CD4-positive, alpha-beta T cell (primary cell): ENCODE measurements at regions not wholly inside any gene's neighbourhood (a gene's known extent, or its start where the extent isn't known, plus 50 kb on each side); places are given as distances from the start of the nearest gene placed in this dataset.

Source experiments
- ATAC-seq: fragments of 200-7000 bp; cut with Tn5 transposase; one replicate; pipeline ENCODE4 v1.10.0; 2022; ENCODE audit warnings: mild to moderate bottlenecking; ENCODE audit not compliant: poor library complexity
- CTCF ChIA-PET: fragments of 350-600 bp; sonication (Branson Sonifier 250); formaldehyde crosslinking; loops from one replicate; lab custom pipeline; 2021; ENCODE audit warnings: antibody characterized with exemption, inconsistent platforms; lab: Charles Lee
- POLR2A ChIA-PET: fragments of 350-600 bp; sonication (Branson Sonifier 250); formaldehyde crosslinking; loops from one replicate; lab custom pipeline; 2021; ENCODE audit warnings: antibody characterized with exemption, inconsistent platforms; lab: Charles Lee
- DNase-seq, 14 experiments: peaks; one replicate each; pipeline ENCODE4 v3.0.0-alpha.2; 2013 to 2020; ENCODE audit warnings: mixed read lengths in 2 of 14
- H3K27ac ChIP-seq, 2 donors: one replicate each; pipeline versions ENCODE4 v1.5.1 to v1.7.0; 2013; ENCODE audit warnings: low read length in 2 of 2, low read depth in 1 of 2, mild to moderate bottlenecking in 1 of 2
- H3K27me3 ChIP-seq, 2 experiments: 1 replicate in 1 of 2; 2 replicates in 1 of 2; pipeline versions ENCODE4 v1.6.1 to v1.7.0; 2013; ENCODE audit warnings: low read length in 2 of 2, control low read depth in 1 of 2, mild to moderate bottlenecking in 1 of 2, moderate library complexity in 1 of 2; ENCODE audit not compliant: insufficient read depth in 2 of 2, control insufficient read depth in 1 of 2
- H3K36me3 ChIP-seq: one replicate; pipeline ENCODE4 v1.6.1; 2013; ENCODE audit warnings: low read length, control low read depth; ENCODE audit not compliant: insufficient read depth
- H3K4me1 ChIP-seq: one replicate; pipeline ENCODE4 v1.6.1; 2013; ENCODE audit warnings: low read length, control low read depth; ENCODE audit not compliant: insufficient read depth
- H3K4me3 ChIP-seq: one replicate; pipeline ENCODE4 v1.5.1; 2013; ENCODE audit warnings: mild to moderate bottlenecking, low read length, moderate library complexity
- H3K9me3 ChIP-seq, 2 experiments: 1 replicate in 1 of 2; 2 replicates in 1 of 2; pipeline versions ENCODE4 v1.6.1 to v1.7.0; 2013; ENCODE audit warnings: low read length in 2 of 2, mild to moderate bottlenecking in 2 of 2, control low read depth in 1 of 2, moderate library complexity in 1 of 2; ENCODE audit not compliant: control insufficient read depth in 1 of 2, insufficient read depth in 1 of 2
- H3K27ac Mint-ChIP-seq: one replicate; pipeline ENCODE4 v1.8.0; 2020; ENCODE audit warnings: mixed read lengths
- H3K27me3 Mint-ChIP-seq: one replicate; pipeline ENCODE4 v1.8.0; 2021; ENCODE audit warnings: mixed read lengths
- H3K36me3 Mint-ChIP-seq: one replicate; pipeline ENCODE4 v1.8.0; 2021; ENCODE audit warnings: low read depth, mixed read lengths
- H3K4me1 Mint-ChIP-seq: one replicate; pipeline ENCODE4 v1.8.0; 2021; ENCODE audit warnings: low read depth, mixed read lengths
- H3K4me3 Mint-ChIP-seq: one replicate; pipeline ENCODE4 v1.8.0; 2020; ENCODE audit warnings: mild to moderate bottlenecking, mixed read lengths
- H3K9me3 Mint-ChIP-seq: one replicate; pipeline ENCODE4 v1.8.0; 2020; ENCODE audit warnings: mixed read lengths
- intact Hi-C, 2 experiments: fragments of 100-400 bp; cut with DNase I in 1 of 2; cut with micrococcal nuclease in 1 of 2; formaldehyde crosslinking; loops; one replicate each; pipeline versions ENCODE4 v1.15.1 to v1.9.0; 2023 to 2025; cut with DNase I, micrococcal nuclease
- TF ChIP-seq, protein P1 (sequence below): fragments of 200-600 bp; IDR thresholded peaks from one replicate; pipeline ENCODE4 v1.8.0; 2022; ENCODE audit warnings: antibody characterized with exemption, mild to moderate bottlenecking

GRCh38 chr4:26204911-26205370, 115.9 kb upstream of the RBPJ start:
- peaks cover 23% of the 10 kb centered on the region for H3K4me1 Mint-ChIP-seq
- no peak overlapping the region for H3K27ac Mint-ChIP-seq
- H3K9me3 ChIP-seq, result no peaks in the 10 kb centered on the region
- H3K4me3 ChIP-seq, result no peak overlapping the region
- no peak overlapping the region for H3K4me3 Mint-ChIP-seq
- ChIA-PET POLR2A (interaction anchor here (1.0 kb wide), 1 partner anchor 114 kb away, joined by 3 read pairs; no protein-coding TSS in a partner anchor), CTCF (no interaction called here)
- H3K27me3 ChIP-seq, result no peaks in the 10 kb centered on the region
- H3K36me3 Mint-ChIP-seq, result no peaks in the 10 kb centered on the region
- TF ChIP-seq, protein P1, sequence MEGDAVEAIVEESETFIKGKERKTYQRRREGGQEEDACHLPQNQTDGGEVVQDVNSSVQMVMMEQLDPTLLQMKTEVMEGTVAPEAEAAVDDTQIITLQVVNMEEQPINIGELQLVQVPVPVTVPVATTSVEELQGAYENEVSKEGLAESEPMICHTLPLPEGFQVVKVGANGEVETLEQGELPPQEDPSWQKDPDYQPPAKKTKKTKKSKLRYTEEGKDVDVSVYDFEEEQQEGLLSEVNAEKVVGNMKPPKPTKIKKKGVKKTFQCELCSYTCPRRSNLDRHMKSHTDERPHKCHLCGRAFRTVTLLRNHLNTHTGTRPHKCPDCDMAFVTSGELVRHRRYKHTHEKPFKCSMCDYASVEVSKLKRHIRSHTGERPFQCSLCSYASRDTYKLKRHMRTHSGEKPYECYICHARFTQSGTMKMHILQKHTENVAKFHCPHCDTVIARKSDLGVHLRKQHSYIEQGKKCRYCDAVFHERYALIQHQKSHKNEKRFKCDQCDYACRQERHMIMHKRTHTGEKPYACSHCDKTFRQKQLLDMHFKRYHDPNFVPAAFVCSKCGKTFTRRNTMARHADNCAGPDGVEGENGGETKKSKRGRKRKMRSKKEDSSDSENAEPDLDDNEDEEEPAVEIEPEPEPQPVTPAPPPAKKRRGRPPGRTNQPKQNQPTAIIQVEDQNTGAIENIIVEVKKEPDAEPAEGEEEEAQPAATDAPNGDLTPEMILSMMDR, result no peak
- no peaks in the 10 kb centered on the region for H3K36me3 ChIP-seq
- H3K27me3 Mint-ChIP-seq, result peaks cover 3% of the 10 kb centered on the region
- H3K27ac ChIP-seq, result no peak overlapping the region
- DNase-seq (no peak), ATAC-seq (no peak)
- H3K9me3 Mint-ChIP-seq, result no peaks in the 10 kb centered on the region
- intact Hi-C loops, result no loop called here
- peaks cover 22% of the 10 kb centered on the region for H3K4me1 ChIP-seq

- CTCF ChIA-PET, result no interaction called here
Measured at GRCh38 chr4:26206339-26206738, 114.5 kb upstream of the RBPJ start.

DNA sequence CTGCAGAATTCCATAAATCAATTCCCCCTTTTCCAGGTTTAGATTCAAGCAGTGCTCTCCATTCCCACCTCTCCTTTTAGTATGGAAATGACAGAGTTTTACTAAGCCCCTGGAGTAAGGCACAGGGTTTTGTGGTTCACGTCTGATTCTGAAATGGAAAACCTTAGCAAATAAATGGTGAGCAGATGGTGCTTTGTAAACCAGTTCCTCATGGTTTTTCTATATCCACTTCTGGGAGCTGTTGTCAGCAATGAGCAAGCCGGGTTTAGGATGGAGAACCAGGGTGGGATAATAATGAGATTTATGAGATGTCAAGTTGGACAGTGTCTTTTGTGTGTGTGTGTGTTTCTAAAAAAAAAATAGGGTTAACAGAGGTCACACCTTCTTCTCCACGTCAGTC, 113.8 kb upstream of the RBPJ start:
- DNase-seq (no peak), ATAC-seq (no peak)
- Histone ChIP-seq H3K27ac (no peak overlapping the region), H3K4me1 (peaks cover 22% of the 10 kb centered on the region), H3K27me3 (no peaks in the 10 kb centered on the region), H3K9me3 (no peaks in the 10 kb centered on the region), H3K36me3 (no peaks in the 10 kb centered on the region), H3K4me3 (no peak overlapping the region)
- ChIA-PET CTCF (no interaction called here), POLR2A (no interaction called here)
- Mint-ChIP-seq H3K27me3 (peaks cover 7% of the 10 kb centered on the region), H3K9me3 (no peaks in the 10 kb centered on the region), H3K36me3 (no peaks in the 10 kb centered on the region), H3K27ac (no peak overlapping the region), H3K4me1 (peaks cover 19% of the 10 kb centered on the region), H3K4me3 (no peak overlapping the region)
- intact Hi-C loops, result no loop called here
- TF ChIP-seq, protein P1, result no peak

More at GRCh38 chr4:26206339-26206738, 114.5 kb upstream of the RBPJ start:
- H3K36me3 Mint-ChIP-seq, result no peaks in the 10 kb centered on the region
- POLR2A ChIA-PET, result no interaction called here
- ATAC-seq (no peak), DNase-seq (no peak)
- intact Hi-C loops, result no loop called here
- H3K27me3 ChIP-seq, result no peaks in the 10 kb centered on the region
- H3K9me3 Mint-ChIP-seq, result no peaks in the 10 kb centered on the region
- H3K36me3 ChIP-seq, result no peaks in the 10 kb centered on the region
- no peak overlapping the region for H3K27ac ChIP-seq
- H3K27me3 Mint-ChIP-seq, result peaks cover 7% of the 10 kb centered on the region
- H3K4me1 Mint-ChIP-seq, result peaks cover 19% of the 10 kb centered on the region
- H3K4me1 ChIP-seq, result peaks cover 22% of the 10 kb centered on the region
- H3K9me3 ChIP-seq, result no peaks in the 10 kb centered on the region
- H3K4me3 Mint-ChIP-seq, result no peak overlapping the region
- no peak overlapping the region for H3K27ac Mint-ChIP-seq
- no peak overlapping the region for H3K4me3 ChIP-seq
- TF ChIP-seq, protein P1, result no peak
